KOPT-K1 (cell line): ENCODE measurements at regions not wholly inside any gene's neighbourhood (a gene's known extent, or its start where the extent isn't known, plus 50 kb on each side); places are given as distances from the start of the nearest gene placed in this dataset.

Source experiments
- H3K27ac ChIP-seq: fragments of 200-600 bp; sonication (generic); 2 replicates; pipeline ENCODE4 v1.5.1; 2016; ENCODE audit warnings: antibody characterized with exemption, mild to moderate bottlenecking, low read depth, low read length; ENCODE audit not compliant: poor library complexity, severe bottlenecking
- H3K36me3 ChIP-seq: fragments of 200-600 bp; sonication (generic); 2 replicates; pipeline ENCODE4 v1.5.1; 2017; ENCODE audit warnings: antibody characterized with exemption, mild to moderate bottlenecking, low read length, moderate library complexity; ENCODE audit not compliant: insufficient read depth
- H3K9me3 ChIP-seq: fragments of 200-600 bp; sonication (generic); 2 replicates; pipeline ENCODE4 v1.5.1; 2017; ENCODE audit warnings: antibody characterized with exemption, low read length, mild to moderate bottlenecking; ENCODE audit not compliant: insufficient read depth, poor library complexity, severe bottlenecking

DNA sequence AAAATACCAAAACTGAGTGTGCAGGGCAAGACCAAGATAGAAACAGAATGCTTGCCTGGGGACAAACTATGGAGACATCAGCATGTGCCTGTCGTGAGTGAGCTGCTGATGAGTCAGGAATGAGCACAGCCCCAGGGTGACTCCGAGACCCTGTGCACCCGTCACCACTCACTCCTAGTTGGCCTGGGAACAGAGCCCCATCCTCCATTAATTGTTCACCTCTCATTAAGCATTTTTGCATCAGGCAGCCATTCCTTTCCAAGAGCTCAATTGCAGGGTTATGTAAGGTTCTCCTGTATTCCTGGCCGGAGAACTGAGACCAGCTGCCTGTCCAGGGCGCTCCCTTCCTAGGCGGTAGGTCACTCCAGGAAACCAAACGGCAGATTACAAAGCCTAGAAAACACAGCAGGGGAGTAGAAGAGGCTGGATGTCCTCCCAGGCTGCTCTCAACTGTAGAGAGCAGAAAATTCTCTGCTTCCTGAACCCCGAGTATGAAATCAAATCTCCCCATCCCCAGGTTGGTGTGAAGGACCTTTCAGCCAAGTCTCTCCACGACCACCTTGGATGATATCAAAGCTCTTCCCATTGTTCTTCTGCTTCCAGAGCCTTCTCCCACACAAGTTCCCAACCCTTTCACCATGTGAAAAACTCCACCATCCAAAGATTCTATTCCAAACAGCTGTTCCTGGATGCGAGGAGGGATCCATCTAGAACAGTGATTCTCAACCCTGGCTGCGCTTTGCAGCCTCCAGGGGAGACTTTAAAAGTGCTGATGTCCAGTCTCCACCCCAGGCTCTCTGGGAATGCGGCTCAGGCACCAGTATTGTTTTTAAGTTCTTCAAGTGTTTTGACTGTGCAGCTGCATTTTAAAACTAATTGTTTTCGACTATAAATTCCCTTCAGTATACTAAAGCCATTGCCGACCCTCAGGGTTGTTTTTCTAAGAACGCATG is 532.6 kb upstream of the JARID2 start:
- H3K27ac ChIP-seq = peak overlapping the region; percentile 47
- peaks cover 3% of the 10 kb centered on the region for H3K9me3 ChIP-seq
- H3K36me3 ChIP-seq = no peaks in the 10 kb centered on the region

DNA sequence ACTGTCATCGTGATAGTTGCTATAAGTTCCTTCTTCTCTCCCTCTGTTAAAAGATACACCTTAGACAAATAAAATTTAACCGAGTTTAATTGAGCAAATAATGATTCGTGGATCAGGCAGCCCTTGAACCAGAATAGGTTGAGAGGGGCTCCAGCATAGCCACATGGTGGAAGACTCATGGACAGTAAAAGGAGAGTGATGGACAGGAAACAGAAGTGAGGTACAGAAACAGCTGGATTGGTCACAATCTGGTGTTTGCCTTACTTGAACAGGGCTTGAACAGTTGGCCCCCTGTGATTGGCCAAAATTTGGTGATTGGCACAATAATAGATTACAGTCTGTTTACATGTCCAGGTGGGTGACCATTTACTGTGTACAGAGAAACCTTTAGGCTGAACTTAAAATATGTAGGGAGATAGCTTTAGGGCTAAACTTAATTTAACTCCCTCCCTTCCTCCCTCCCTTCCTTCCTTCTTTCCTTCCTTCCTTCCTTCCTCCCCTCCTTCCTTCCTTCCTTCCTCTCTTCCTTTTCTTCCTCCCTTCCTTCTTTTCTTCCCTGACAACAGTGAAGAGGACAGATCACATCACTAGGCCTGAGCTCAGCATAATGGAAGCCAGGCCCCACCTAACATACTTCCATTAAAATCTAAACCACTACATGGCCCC is 531.8 kb upstream of the JARID2 start:
- peak overlapping the region; percentile 47 for H3K27ac ChIP-seq

DNA sequence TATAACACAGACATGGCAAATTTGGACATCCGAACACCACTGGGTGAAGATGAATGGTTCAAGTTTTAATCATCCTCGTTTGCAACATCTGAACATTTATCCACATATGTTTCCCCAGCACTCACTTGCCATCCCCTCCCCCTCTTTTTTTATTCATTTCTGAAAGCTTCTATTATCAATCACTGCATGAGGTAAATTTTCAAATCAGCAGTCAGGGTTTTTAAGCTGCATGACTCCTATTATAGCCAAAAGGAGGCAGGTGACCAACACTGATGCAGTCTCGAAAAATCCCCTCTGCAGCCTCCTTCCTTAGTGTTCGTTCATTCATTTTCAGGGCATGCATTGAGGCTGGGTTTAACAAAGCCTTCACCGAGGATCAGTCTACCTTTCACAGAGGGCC is 530.8 kb upstream of the JARID2 start:
- H3K36me3 ChIP-seq = no peaks in the 10 kb centered on the region

More for the DNA sequence above, 531.8 kb upstream of the JARID2 start:
- Histone ChIP-seq H3K9me3 (peaks cover 3% of the 10 kb centered on the region), H3K36me3 (no peaks in the 10 kb centered on the region)

DNA sequence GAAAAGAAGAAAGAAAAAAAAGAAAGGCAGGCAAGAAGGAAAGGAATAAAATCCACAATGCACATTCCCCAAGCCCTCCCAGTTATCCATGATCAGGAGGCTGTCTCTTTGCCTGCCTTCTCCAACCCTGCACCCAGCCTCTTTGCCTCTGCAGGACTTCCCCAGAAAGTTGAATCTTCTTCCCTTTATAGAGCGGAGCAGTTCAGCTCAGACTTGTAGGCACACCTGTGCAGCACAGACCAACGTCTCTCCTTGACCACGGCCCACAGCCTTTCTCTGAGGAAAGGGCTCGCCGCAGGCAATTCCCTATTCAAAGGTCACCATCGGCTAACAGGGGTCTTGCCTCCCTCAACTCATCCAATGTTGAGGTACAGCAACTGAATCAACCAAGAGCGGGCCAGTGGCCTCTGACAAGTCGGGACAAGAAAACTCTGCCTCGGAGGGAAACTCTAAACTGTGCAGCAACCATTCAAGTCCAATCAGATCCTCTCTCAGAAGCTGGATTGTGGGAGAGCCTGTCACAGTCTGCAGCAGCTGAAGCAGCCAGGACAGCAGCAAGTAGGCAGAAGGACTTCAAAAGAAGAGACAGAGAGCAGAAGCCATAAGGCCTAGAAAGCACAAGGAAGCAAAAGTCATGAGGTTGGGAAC is 529.2 kb upstream of the JARID2 start:
- no peaks in the 10 kb centered on the region for H3K36me3 ChIP-seq
- H3K27ac ChIP-seq = peak overlapping the region; percentile 73
- H3K9me3 ChIP-seq = no peaks in the 10 kb centered on the region

More for the DNA sequence above, 530.8 kb upstream of the JARID2 start:
- Histone ChIP-seq H3K27ac (peak overlapping the region; percentile 73), H3K9me3 (peaks cover 3% of the 10 kb centered on the region)

DNA sequence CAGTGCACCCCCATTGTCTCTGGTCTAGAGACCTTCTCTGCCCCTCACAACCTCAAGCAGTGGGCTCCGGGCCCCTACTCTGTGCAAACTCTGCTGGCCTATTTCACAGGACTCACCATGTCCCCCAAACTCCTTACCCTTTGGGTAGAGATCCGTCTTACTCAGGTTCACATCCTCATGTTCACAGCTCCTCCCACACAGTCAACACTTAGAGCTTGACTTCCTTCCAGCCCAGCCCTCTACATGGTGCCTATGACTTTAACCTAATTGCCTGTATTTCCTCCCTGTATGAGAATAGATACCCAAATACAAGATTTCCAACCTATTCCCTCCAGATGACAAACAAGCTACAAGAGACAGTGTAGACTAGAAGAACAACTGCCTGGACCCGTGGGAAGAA is 528.6 kb upstream of the JARID2 start:
- H3K36me3 ChIP-seq = no peaks in the 10 kb centered on the region
- H3K9me3 ChIP-seq = no peaks in the 10 kb centered on the region
- peak overlapping the region; percentile 73 for H3K27ac ChIP-seq

DNA sequence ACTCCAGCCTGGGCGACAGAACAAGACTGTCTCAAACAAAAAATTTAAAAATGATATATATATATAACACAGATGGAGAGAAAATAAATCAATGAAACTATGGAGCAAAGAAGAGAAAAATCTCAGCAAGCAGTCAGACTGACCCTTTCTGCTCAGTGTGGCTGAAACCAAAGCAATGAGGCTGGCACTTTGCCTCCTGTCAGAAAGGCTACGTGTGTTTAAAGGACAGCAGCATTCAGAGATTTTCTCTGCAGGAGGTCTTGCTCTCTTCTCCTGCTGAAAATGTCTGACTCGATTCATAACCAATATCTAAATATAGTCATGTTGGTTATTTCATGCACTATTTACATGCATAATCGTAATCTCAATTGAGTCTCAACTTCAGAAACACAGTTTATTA is 527.0 kb upstream of the JARID2 start:
- Histone ChIP-seq H3K9me3 (no peaks in the 10 kb centered on the region), H3K27ac (no peak overlapping the region), H3K36me3 (no peaks in the 10 kb centered on the region)

DNA sequence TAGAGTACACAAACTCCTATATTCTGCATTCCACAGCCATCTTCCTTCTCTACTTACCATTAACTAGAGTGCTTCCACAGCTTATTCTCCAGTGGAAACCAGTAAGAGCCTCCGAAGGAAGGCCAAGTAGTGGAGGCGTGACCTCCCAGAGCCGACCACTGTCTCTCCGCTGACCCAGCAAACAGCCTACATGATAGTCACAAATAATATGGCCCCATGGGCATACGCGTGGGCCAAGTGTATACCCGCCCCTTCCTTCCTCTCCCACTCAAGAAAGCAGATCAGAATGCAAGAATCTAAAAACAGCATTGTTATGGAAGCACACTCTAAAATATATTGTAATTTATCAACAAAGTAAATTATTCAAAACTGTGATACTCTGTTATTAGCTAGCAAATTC is 526.6 kb upstream of the JARID2 start:
- Histone ChIP-seq H3K9me3 (no peaks in the 10 kb centered on the region), H3K36me3 (no peaks in the 10 kb centered on the region), H3K27ac (no peak overlapping the region)

GRCh38 chr6:14720411-14721102 is 525.3 kb upstream of the JARID2 start:
- Histone ChIP-seq H3K9me3 (no peaks in the 10 kb centered on the region), H3K27ac (no peak overlapping the region), H3K36me3 (no peaks in the 10 kb centered on the region)

GRCh38 chr6:14721103-14721758 is 524.6 kb upstream of the JARID2 start:
- Histone ChIP-seq H3K27ac (no peak overlapping the region), H3K36me3 (no peaks in the 10 kb centered on the region), H3K9me3 (no peaks in the 10 kb centered on the region)

DNA sequence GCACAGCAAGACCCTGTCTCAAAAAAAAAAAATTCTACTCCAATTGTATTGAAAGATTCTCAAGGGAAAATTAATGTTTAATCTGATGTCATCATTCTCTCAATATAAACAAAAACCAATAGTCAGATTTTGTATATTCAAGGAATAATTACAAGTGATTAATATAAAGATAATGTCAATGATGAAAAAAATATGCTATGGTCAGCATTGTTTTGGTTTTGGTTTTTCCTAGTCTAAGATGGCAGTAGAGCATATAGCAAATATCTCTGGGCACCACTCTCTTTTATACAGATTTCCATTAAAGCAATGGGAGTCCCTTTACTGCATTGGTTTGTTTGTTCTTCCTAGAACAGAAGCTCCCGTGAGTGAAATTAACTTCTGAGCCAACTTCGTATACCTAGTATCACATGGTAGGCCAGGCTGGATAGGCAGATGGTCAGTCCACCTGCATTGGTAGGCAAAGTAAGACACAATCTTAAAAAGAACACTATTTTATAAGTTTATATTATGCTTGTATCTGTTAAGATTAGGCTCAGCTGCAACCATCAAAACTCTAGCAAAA is 523.8 kb upstream of the JARID2 start:
- no peaks in the 10 kb centered on the region for H3K36me3 ChIP-seq
- no peak overlapping the region for H3K27ac ChIP-seq
- no peaks in the 10 kb centered on the region for H3K9me3 ChIP-seq

DNA sequence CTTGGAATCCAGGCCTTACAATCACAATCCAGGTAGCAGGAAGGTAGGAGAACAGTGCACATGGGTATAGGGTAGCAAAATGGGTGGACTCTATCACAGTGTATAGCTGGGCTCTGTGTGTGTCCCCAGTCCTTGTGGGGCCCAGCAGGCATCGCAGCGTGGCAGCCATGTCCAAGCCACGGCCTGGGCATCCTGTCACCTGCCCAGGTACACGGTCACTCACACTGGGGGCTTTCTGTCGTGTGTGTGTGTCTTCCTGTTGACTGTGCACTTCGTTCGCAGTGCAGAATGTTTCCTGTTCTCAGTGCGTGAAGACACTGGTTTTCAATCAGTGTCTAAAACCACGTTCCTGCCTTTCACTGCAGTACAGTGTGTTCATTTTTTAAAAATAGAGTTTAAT is 523.2 kb upstream of the JARID2 start:
- peak overlapping the region; percentile 40 for H3K27ac ChIP-seq
- H3K9me3 ChIP-seq = no peaks in the 10 kb centered on the region
- no peaks in the 10 kb centered on the region for H3K36me3 ChIP-seq

- Histone ChIP-seq H3K36me3 (no peaks in the 10 kb centered on the region), H3K27ac (no peak overlapping the region), H3K9me3 (no peaks in the 10 kb centered on the region)
Measured at GRCh38 chr6:14723535-14724086, 522.3 kb upstream of the JARID2 start.

- H3K27ac ChIP-seq = no peak overlapping the region
- no peaks in the 10 kb centered on the region for H3K9me3 ChIP-seq
- H3K36me3 ChIP-seq = no peaks in the 10 kb centered on the region
Measured at GRCh38 chr6:14724549-14724948, 521.3 kb upstream of the JARID2 start.
